NT2/D1 (cell line): ENCODE measurements at regions not wholly inside any gene's neighbourhood (a gene's known extent, or its start where the extent isn't known, plus 50 kb on each side); places are given as distances from the start of the nearest gene placed in this dataset.

ENCODE experiments used
- SUZ12 ChIP-seq: IDR thresholded peaks from 2 replicates; pipeline ENCODE4 v1.6.1; 2011; ENCODE audit not compliant: insufficient read length, insufficient read depth; ENCODE audit errors: extremely low read depth
- YY1 ChIP-seq: IDR thresholded peaks from 2 replicates; pipeline ENCODE4 v1.6.1; 2011; ENCODE audit not compliant: insufficient read length, insufficient read depth
- ZNF274 ChIP-seq: IDR thresholded peaks from 2 replicates; pipeline ENCODE4 v1.6.1; 2011; ENCODE audit warnings: mild to moderate bottlenecking, low read depth, low read length

DNA sequence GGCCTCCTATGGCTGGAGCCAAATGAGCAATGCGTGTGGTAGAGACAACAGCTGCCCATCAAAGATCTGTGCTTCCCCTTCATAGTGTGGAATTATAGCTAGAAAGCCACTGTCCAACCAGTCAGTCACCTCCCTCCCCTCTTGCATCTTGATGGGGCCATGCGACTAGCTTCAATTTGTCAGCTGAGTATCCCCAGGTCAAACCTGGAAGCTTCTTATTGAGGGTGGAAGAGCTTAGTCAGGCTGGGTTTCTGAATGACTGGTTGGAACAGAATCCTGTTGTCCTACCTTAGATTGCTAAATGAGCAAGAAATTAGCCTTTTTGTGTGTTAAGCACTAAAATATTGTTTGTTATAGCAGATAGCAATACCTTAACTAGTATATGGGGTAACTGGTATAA lies 625.4 kb downstream of the PTPRC start:
- TF ChIP-seq YY1 (no peak), SUZ12 (no peak), ZNF274 (no peak)
